HL-60 (cell line): ENCODE measurements at regions not wholly inside any gene's neighbourhood (a gene's known extent, or its start where the extent isn't known, plus 50 kb on each side); places are given as distances from the start of the nearest gene placed in this dataset.

Experiments used
- DNase-seq, 2 experiments: peaks; one replicate each; pipeline ENCODE4 v3.0.0-alpha.2; 2010 to 2020; ENCODE audit warnings: low read depth in 1 of 2, low spot score in 1 of 2
- H3K27ac ChIP-seq: fragments of 250-450 bp; sonication (Bioruptor Pico); replicated peaks from 2 replicates; pipeline ENCODE4 v1.5.1; 2020; ENCODE audit warnings: mild to moderate bottlenecking, moderate library complexity
- H3K27me3 ChIP-seq: fragments of 250-450 bp; sonication (Bioruptor Pico); 2 replicates; pipeline ENCODE4 v1.5.1; 2021; ENCODE audit warnings: mild to moderate bottlenecking, moderate library complexity; ENCODE audit not compliant: insufficient read depth, poor library complexity, severe bottlenecking
- H3K4me3 ChIP-seq: replicated peaks from 2 replicates; pipeline ENCODE4 v1.5.1; 2011; ENCODE audit warnings: mild to moderate bottlenecking, control low read depth, low read length; ENCODE audit not compliant: insufficient read depth
- GABPA ChIP-seq: IDR thresholded peaks from 2 replicates; pipeline ENCODE4 v1.6.1; 2012; ENCODE audit warnings: low read depth
- POLR2AphosphoS5 ChIP-seq: IDR thresholded peaks from 2 replicates; pipeline ENCODE4 v1.6.1; 2012; ENCODE audit warnings: low read depth
- SPI1 ChIP-seq: IDR thresholded peaks from 2 replicates; pipeline ENCODE4 v1.6.1; 2012; ENCODE audit warnings: low read depth, mild to moderate bottlenecking, borderline replicate concordance
- TF ChIP-seq, protein P1 (sequence below): IDR thresholded peaks from one replicate; pipeline ENCODE4 v1.5.1; 2011; ENCODE audit warnings: low read length, control low read depth, inconsistent platforms; ENCODE audit not compliant: insufficient read depth
- TF ChIP-seq, protein P2 (sequence below): IDR thresholded peaks from 2 replicates; pipeline ENCODE4 v1.6.1; 2012; ENCODE audit warnings: low read depth; ENCODE audit not compliant: insufficient replicate concordance

DNA sequence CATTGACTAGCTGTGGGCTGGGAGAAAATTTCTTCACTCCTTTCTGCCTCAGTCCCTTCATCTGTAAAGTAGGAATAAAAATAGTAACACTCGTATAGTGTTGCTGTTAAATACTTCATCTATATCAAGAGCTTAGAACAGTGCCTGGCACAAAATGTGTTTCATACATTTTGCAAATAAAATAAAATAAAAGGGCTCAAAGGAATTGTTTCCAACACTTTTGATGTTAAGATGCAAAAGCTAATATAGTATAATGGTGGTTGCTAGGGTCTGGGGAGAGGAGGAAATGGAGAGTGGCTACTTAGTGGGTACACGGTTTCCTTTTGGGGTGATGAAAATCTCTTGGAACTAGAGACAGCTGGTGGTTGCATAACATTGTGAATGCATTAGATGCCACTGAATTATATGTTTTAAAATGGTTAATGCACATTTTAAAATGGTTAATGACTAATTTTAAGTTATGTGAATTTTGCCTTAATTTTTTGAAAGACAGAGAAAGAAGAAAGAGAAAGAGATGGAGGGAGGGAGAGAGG is 542.1 kb upstream of the ID2 start:
- TF ChIP-seq SPI1 (no peak), GABPA (no peak), POLR2AphosphoS5 (no peak)
- TF ChIP-seq, protein P1, sequence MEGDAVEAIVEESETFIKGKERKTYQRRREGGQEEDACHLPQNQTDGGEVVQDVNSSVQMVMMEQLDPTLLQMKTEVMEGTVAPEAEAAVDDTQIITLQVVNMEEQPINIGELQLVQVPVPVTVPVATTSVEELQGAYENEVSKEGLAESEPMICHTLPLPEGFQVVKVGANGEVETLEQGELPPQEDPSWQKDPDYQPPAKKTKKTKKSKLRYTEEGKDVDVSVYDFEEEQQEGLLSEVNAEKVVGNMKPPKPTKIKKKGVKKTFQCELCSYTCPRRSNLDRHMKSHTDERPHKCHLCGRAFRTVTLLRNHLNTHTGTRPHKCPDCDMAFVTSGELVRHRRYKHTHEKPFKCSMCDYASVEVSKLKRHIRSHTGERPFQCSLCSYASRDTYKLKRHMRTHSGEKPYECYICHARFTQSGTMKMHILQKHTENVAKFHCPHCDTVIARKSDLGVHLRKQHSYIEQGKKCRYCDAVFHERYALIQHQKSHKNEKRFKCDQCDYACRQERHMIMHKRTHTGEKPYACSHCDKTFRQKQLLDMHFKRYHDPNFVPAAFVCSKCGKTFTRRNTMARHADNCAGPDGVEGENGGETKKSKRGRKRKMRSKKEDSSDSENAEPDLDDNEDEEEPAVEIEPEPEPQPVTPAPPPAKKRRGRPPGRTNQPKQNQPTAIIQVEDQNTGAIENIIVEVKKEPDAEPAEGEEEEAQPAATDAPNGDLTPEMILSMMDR, result no peak
- TF ChIP-seq, protein P2, sequence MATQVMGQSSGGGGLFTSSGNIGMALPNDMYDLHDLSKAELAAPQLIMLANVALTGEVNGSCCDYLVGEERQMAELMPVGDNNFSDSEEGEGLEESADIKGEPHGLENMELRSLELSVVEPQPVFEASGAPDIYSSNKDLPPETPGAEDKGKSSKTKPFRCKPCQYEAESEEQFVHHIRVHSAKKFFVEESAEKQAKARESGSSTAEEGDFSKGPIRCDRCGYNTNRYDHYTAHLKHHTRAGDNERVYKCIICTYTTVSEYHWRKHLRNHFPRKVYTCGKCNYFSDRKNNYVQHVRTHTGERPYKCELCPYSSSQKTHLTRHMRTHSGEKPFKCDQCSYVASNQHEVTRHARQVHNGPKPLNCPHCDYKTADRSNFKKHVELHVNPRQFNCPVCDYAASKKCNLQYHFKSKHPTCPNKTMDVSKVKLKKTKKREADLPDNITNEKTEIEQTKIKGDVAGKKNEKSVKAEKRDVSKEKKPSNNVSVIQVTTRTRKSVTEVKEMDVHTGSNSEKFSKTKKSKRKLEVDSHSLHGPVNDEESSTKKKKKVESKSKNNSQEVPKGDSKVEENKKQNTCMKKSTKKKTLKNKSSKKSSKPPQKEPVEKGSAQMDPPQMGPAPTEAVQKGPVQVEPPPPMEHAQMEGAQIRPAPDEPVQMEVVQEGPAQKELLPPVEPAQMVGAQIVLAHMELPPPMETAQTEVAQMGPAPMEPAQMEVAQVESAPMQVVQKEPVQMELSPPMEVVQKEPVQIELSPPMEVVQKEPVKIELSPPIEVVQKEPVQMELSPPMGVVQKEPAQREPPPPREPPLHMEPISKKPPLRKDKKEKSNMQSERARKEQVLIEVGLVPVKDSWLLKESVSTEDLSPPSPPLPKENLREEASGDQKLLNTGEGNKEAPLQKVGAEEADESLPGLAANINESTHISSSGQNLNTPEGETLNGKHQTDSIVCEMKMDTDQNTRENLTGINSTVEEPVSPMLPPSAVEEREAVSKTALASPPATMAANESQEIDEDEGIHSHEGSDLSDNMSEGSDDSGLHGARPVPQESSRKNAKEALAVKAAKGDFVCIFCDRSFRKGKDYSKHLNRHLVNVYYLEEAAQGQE, result no peak
- H3K27ac ChIP-seq, result no peak overlapping the region
- no peak overlapping the region for H3K4me3 ChIP-seq
- H3K27me3 ChIP-seq, result no peaks in the 10 kb centered on the region
- DNase-seq, result no peak

DNA sequence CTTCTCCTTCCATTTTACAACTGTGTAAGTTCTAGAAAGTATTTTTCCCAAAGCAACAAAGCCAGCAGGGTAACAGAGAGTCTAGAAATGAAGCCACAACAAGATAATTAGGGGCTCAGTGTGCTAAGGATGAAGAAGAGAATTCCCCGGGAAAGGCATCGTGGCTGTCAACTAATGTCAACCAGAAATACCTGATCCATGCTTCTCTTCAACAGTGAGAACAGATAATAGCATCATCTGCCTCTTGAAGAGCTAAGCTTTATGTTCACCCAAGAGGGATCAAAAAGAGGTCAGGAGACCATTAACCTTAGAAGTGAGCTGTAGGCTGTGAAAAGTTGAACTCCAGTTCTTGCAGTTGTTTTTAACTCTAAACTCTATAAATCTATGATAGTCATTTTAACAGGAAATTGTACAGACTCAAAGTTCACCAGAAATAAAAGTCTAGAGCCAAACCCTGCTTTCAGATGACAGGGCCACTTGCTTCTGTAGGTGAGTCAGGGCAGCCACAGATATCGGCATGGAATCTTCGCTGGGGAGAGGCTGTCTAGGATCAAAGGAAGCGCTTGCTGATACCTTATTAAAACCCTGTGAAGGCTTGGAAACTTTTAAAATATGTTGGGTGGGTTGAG is 540.7 kb upstream of the ID2 start:
- Histone ChIP-seq H3K27me3 (no peaks in the 10 kb centered on the region), H3K4me3 (no peak overlapping the region)
- TF ChIP-seq, protein P2, result no peak
- TF ChIP-seq GABPA, result no peak
- no peak for TF ChIP-seq SPI1
- TF ChIP-seq POLR2AphosphoS5, result no peak
- TF ChIP-seq, protein P1, result no peak

DNA sequence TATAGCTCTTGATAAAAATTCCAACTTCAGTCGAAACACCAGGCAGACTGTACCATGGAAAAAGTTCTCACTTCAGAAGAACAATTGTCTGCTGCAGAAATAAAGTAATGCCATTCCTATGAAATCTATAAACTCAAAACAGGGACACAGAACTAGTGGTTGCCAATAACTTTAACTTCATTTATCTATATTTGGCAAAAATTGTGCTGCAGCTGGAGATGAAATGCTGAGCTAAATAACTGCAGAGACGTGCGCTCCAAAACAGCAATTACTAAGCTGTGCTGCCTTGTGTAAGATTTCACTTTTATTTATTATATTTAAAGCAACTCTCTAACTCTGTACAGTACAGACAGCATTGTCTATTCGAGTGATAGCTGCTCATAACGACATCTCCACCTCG is 540.1 kb upstream of the ID2 start:
- TF ChIP-seq, protein P2, result no peak
- TF ChIP-seq POLR2AphosphoS5, result no peak
- TF ChIP-seq GABPA, result no peak
- no peak for TF ChIP-seq SPI1
- TF ChIP-seq, protein P1, result no peak
- H3K27me3 ChIP-seq, result no peaks in the 10 kb centered on the region
- DNase-seq, result no peak
- no peak overlapping the region for H3K4me3 ChIP-seq
- no peak overlapping the region for H3K27ac ChIP-seq

More for the DNA sequence above, 540.7 kb upstream of the ID2 start:
- no peak for DNase-seq
- H3K27ac ChIP-seq, result no peak overlapping the region
